ENCODE measurements at regions not wholly inside any gene's neighbourhood (a gene's known extent, or its start where the extent isn't known, plus 50 kb on each side); places are given as distances from the start of the nearest gene placed in this dataset.

- TF ChIP-seq CTCF (IDR thresholded peaks at IDR 0.05) (no peak), HDAC2 (IDR thresholded peaks at IDR 0.05) (no peak), CEBPB (IDR thresholded peaks at IDR 0.05) (no peak), JUN (IDR thresholded peaks at IDR 0.05) (no peak), SMC3 (IDR thresholded peaks at IDR 0.05) (no peak), NFE2L2 (conservative IDR thresholded peaks at IDR 0.05; ENCODE audit: low read length) (no peak), ZNF302 (CRISPR knock-in tag; IDR thresholded peaks at IDR 0.05) (no peak), USF2 (IDR thresholded peaks at IDR 0.05) (no peak), MAZ (IDR thresholded peaks at IDR 0.05; ENCODE audit: borderline replicate concordance, low read depth, low read length) (no peak), CHD4 (IDR thresholded peaks at IDR 0.05; ENCODE audit: borderline replicate concordance) (no peak), KDM5A (IDR thresholded peaks at IDR 0.05) (no peak), CHD2 (IDR thresholded peaks at IDR 0.05; ENCODE audit: low read length, partially characterized antibody) (no peak), EHMT2 (IDR thresholded peaks at IDR 0.05; ENCODE audit: low read depth) (no peak), MYC (IDR thresholded peaks at IDR 0.05; ENCODE audit: borderline replicate concordance, low read length) (no peak)
Observed at GRCh38 chr16:54856871-54857270, 73.8 kb upstream of the IRX5 start.

Data from A549 (cell line).